Activated CD4-positive, alpha-beta T cell treated with anti-CD3 and anti-CD28 coated beads, Interleukin-2, amount 50 U/mL, for 1 hour (primary cell): ENCODE measurements at regions not wholly inside any gene's neighbourhood (a gene's known extent, or its start where the extent isn't known, plus 50 kb on each side); places are given as distances from the start of the nearest gene placed in this dataset.

Experiments
- DNase-seq: peaks from one replicate; pipeline ENCODE4 v3.0.0-alpha.2; 2020

DNA sequence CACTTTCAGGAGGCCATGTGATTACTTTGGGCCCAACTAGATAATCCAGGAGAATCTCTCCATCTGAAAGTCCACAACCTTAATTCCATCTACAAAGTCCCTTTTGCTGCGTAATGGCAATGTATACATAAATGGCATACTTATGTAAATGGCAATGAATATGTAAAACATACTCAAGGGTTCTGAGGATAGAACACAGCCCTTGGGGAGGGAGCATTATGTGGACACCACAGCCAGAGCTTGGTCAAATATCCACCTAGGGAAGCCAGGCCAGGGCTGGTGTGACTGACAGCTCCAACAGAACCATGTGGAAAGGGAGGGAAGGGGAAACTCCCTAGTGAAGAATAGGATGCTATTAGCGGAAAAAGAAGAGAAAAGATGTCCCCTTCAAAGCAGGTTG lies 496.2 kb downstream of the COG6 start:
- no peak for DNase-seq

GRCh38 chr13:40152145-40152544 lies 496.7 kb downstream of the COG6 start:
- no peak for DNase-seq

DNA sequence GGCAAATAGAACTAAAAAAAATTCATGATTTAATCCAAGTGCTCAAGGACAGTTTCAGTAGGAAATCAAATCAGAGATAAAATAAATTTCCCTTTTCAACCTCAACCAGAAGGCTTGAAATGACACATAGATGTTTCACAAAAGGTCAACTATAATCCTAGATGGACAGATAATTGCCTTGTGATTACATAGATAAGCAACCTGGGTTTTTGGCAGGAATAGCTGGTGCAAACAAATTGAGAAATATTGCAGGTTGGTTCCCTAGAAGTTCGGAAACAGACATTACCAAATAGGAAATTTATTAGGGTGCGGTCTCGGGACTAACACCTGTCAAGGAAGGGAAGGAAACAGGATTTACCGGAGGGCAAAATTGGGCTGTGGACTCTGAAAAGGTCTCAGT lies 497.5 kb downstream of the COG6 start:
- no peak for DNase-seq

GRCh38 chr13:40153516-40153915 lies 498.1 kb downstream of the COG6 start:
- DNase-seq: no peak

DNA sequence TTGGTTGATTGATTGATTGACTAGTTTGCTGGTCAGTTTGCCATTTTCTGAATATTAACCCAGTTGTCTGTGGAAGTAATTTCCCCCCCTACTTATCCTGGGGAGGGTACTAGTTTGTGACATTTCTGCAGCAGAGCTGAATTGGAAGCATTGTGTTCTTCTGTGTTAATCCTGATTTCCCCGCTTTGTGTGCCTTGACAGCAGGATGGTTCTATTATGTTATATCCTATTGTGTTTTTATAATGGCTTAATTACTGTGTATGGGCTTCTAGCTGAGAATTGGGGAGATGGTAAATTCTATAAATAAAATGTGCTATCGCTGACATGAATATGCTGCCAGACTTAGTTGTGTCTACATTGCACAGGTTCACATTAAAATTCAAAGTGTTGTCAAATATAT lies 499.7 kb downstream of the COG6 start:
- DNase-seq: no peak

DNA sequence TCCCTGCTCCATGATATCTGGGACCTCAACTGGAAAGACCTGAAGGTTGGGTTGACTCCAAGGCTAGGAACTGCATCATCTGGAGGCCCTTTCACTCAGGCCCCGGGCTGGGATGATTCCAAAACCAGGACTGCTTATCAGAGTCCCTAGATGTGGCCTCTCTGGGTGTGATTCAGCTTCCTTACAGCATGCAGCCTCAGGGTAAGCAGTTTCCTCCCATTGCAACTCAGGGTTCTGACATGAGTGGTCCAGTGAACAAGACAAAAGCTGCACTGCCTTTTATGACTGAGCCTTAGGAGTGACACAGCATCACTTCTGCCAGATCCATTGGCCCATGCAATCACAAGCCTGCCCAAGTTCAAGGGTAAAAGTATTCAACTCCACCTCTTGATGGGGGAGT lies 502.8 kb downstream of the COG6 start:
- DNase-seq: no peak

DNA sequence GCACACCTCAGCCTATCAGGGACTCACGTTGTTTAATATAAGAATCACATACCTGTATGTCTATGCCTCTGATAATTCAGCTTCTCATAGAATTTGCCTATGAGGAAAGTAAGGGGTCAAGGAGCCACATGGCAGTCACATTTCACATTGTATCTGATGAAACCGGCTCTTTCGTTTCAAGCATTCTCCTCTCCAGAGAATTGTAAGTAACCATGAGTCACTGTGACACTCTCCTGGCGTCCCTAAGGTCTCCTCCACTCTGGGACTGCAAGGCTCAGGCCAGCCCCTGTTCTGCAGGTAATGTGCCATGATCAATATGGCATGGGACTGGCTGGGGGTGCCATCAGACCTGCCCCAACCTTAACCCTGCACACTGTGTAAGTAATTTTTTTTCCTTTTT lies 503.3 kb downstream of the COG6 start:
- DNase-seq: no peak

DNA sequence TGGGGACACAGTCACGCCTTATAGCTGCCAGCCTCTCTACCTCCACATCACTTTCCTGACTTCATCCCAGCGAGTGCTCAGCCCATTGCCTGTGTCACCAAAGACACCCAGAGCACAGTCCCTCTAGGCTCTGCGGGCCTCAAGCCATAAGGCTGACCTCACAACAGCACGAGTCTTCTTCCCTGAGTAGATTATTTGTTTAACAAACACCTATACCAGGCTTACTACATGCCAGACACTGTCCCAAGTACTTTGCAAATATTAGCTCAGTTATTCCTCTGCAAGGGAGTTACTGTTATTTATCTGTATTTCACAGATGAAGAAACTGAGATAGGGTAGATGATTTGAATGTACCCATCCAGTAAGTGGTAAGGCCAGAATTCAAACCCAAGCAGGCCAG lies 504.3 kb downstream of the COG6 start:
- no peak for DNase-seq

DNA sequence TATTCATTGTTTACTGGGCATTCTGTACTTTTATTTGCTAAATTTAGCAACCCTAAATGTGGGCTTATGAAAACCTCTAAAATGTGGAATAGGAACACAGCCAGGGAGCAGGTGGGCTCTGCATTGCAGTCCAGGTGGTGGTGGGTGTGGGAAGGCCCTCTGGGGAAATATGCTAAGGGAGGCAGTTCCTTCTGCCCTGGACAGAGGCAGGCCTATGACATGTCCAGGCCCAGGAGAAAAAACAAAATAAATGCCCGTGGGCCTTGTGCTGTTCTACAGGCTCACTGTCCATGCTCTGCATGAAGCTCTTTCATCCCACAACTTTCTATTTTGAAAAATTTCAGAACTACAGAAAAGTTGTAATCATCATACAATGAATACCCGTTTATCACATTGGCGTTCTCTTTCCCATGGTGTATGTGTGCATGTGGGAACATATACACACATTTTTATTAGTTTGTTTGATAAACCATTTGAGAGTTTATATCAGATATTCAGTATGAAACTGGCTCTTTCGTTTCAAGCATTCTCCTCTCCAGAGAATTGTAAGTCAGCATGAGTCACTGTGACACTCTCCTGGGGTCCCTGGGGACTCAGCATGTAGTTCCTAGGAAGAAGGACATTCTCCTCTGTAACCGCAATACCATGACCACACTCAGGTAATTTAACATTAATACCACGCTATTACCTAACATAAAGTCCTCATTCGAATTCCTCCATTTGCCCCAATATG lies 505.3 kb downstream of the COG6 start:
- no peak for DNase-seq

DNA sequence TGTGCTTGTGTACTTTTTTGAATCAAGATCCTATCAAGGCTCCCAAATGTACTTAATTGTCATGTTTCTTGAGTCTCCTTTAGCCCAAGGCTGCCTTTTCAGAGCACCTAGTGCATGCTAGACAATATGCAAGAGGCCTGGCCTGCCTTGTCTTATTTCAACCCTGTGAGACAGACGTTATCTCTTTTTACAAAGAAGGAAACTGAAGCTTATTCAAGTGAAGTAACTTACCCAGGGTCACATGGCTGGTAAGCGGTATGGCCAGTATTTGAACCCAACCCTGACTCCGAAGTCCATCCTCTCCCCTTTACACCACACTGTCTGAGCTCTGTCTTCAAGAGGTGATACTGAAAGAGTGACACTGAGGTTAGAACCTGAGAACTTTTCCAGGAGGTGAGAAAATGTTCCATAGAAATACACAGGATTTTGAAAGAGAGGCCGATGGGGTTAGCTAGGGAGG lies 505.1 kb downstream of the FOXO1 start:
- no peak for DNase-seq

DNA sequence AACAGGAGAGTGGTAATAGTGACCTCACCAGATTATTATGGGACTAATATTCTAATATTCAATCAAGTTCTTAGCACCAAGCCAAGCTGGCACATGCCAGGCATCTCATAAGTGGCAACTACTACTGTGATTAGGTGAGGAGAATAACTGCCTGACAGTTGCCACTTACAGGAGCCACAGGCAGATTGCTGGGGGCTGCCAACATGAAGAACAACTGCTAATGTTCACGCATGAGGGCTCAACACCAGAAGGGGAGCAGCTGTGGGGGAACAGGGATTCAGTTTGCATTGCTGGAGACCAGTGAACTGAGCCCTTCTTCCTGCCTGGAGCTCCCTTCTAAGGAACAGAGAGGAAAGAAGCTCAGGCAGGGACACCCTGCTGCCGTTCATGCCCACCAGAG lies 504.5 kb downstream of the FOXO1 start:
- DNase-seq: no peak

- DNase-seq: no peak
Measured at GRCh38 chr13:40163066-40164000, 503.1 kb downstream of the FOXO1 start.

DNA sequence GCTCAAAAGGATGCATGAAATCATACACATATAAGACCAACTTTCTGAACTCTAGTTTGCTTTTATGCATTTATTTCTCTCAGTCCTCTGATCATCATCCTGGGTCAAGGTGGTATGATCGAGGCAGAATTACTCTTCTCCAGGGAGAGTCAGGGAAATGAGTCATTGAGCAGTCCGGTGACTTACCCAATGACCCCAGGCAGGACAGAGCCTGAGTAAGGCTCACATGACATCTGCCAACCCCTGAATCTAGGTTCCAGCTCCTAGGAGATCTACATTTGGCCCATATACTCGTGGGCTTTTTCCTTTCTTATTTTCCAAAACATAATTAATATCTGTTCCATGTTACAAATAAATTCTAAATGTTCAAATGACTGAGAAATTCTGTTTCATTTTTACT lies 502.3 kb downstream of the FOXO1 start:
- DNase-seq: no peak

- DNase-seq: no peak
Measured at GRCh38 chr13:40165316-40165932, 501.0 kb downstream of the FOXO1 start.

DNA sequence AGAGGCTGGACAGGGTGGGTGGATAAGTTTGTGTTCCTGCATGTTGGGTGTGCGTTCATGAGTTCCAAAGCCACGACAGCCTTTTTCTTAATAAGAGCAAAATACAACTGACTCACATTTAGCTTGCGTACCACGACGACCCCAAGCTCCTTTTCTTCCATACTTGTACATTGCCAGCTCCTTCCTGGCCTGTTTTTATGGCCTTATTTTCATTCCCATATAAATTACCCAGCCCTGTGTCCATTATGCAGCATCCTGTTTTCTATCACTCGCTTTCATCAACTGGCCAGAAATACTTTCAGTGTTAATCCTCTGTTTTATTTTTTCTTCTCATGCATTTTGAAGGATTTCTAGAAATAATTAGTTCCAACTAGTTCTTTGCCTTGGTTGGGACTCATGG lies 499.1 kb downstream of the FOXO1 start:
- DNase-seq: no peak

DNA sequence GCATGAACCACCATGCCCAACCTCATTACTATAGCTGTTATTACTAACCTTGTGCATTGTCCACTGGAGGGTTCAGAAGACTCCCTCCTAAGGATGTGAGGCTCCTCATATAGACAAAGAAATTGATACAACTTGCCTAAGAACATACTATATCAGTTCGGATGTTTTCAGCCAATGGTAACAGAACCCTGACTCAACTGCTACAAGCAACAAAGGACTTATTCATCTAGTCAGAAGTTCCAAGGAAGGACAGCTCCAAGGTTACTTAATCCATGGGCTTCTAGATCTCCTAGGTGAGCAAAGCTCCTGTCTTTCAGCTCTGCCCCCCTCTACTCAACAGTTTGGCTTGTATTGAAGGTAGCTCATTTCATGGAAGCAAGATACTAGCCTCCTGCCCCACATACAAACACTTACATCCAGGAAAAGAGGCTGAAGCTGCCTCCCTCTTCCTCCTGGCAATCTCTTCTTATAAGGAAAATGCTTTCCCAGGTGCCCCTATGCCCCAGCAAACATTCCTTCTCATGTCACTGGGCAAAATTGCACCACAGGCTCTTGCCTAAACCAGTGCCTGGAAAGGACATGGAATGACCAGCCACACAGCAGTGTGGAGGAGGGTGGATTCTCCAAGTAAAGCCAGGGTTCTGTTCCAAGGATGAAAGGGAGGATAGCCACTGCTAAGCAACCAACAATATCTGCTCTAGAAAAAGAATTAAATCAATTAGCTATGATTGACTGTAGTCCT lies 497.8 kb downstream of the FOXO1 start:
- DNase-seq: no peak

DNA sequence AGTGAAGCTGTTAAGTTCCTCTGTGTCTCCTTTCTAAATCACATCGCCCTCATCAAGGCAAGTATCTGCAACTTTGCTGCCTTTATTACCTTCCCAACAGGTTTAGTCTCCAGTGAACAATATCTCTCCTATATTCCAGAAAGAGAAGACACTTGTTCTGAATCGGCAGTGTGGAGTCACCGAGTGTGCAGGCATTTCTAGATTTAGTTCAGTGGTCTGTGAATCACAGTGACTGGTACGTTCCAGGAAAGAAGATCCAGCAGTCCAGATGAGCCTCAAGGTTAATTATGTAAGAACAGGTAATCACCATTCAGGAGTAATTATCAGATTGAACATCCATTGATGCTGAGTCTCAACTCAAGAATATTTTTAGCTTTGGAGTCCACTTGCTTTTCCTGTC lies 497.0 kb downstream of the FOXO1 start:
- DNase-seq: no peak

DNA sequence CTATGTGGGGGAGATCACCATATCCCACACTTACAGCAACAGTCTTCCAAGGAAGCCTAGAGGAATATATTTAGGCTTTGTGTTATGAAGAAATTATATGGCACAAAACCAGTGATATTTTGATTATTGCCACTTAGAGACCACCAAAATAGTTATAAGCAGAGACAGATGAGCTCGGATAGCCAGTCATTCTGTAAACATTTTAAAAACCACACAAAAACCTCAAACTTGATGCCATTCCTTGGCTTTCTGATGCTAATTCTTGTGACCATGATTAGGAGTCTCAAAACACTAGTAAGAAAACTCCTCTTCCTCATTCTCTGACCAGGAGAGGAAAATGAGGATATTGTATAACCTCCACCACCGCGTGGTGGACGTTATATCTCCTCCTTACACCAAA lies 496.4 kb downstream of the FOXO1 start:
- DNase-seq: no peak

- no peak for DNase-seq
Measured at GRCh38 chr13:40170982-40171381, 495.5 kb downstream of the FOXO1 start.

GRCh38 chr13:40171566-40171965 lies 494.9 kb downstream of the FOXO1 start:
- no peak for DNase-seq

GRCh38 chr13:40172149-40172591 lies 494.3 kb downstream of the FOXO1 start:
- DNase-seq: no peak

GRCh38 chr13:40172878-40173277 lies 493.6 kb downstream of the FOXO1 start:
- DNase-seq: no peak

GRCh38 chr13:40175639-40176038 lies 490.8 kb downstream of the FOXO1 start:
- DNase-seq: no peak
